Pancreas (tissue), 10 donors: ENCODE measurements at regions not wholly inside any gene's neighbourhood (a gene's known extent, or its start where the extent isn't known, plus 50 kb on each side); places are given as distances from the start of the nearest gene placed in this dataset.

Experiments used
- ATAC-seq, 4 donors: fragments of 200-7000 bp; cut with Tn5 transposase; one replicate each; pipeline versions ENCODE4 v1.8.0 to v1.9.1; 2020; ENCODE audit warnings: mild to moderate bottlenecking in 4 of 4, moderate library complexity in 4 of 4
- DNase-seq, 6 donors: peaks; one replicate each; pipeline ENCODE4 v3.0.0-alpha.2; 2020
- FAIRE-seq: peaks from 2 replicates; lab custom pipeline; 2012; peaks lifted over from hg19 to GRCh38; lab: Jason Lieb, UNC
- H3K27ac ChIP-seq, 4 donors: fragments of 200-600 bp; sonication (generic); 1 replicate in 3 of 4; 2 replicates in 1 of 4; pipeline versions ENCODE4 v1.5.0 to v1.8.0; 2020
- H3K27me3 ChIP-seq, 4 donors: fragments of 200-600 bp; one replicate each; pipeline ENCODE4 v1.8.0; 2021
- H3K36me3 ChIP-seq, 3 donors: fragments of 200-600 bp; sonication (generic) in 1 of 3; one replicate each; pipeline versions ENCODE4 v1.5.0 to v1.8.0; 2020 to 2021
- H3K4me1 ChIP-seq, 3 donors: fragments of 200-600 bp; one replicate each; pipeline ENCODE4 v1.8.0; 2021
- H3K4me3 ChIP-seq, 4 donors: fragments of 200-600 bp; sonication (generic) in 2 of 4; one replicate each; pipeline versions ENCODE4 v1.5.0 to v1.8.0; 2020 to 2021
- H3K9me3 ChIP-seq, 4 donors: fragments of 200-600 bp; one replicate each; pipeline ENCODE4 v1.8.0; 2021
- CTCF ChIP-seq, 4 donors: fragments of 200-600 bp; sonication (generic) in 3 of 4; IDR thresholded peaks; one replicate each; pipeline versions ENCODE4 v1.5.0 to v1.8.0; 2021; ENCODE audit warnings: antibody characterized with exemption in 4 of 4
- WGBS, 2 donors: extraction: QIAGEN DNeasy Blood & Tissue Kit; methylation state at CpG; one replicate each; pipeline ENCODE4 v1.1.7; 2013; 5-methylcytosine and 5-hydroxymethylcytosine counted together
- intact Hi-C, 3 donors: fragments of 100-400 bp; cut with DNase I; formaldehyde crosslinking; loops; one replicate each; pipeline versions ENCODE4 v1.11.1 to v1.14.2; 2022
- donor health status: healthy with polysubstance abuse.
- donor health status: DM: no; HTN: no; CAD: no; lungs with moderate emphysema.
- donor health status: DM: no; HTN: no; CAD: no.
- donor health status: control.
- donor health status: control.
- donor health status: Bipolar disorder and iron deficiency.
- donor health status: DM: yes; HTN: yes; CAD: no.
- donor health status: DM: no; HTN: no; CAD: no.
- donor health status: DM: no; HTN: no; CAD: no.
- donor health status: DM: yes; HTN: yes; CAD: no.

- DNase-seq, result no peak
- WGBS, 2 donors, result 46 to 82% methylated on average over 1 of the region's 1 CpG
Measured at GRCh38 chr4:127194281-127194680, 438.5 kb upstream of the INTU start.

GRCh38 chr4:127196655-127197352 lies 436.0 kb upstream of the INTU start:
- 25 to 45% methylated on average over 7 of the region's 7 CpGs for WGBS, 2 donors
- no peak for TF ChIP-seq CTCF (IDR thresholded peaks at IDR 0.05)
- Histone ChIP-seq H3K4me1 (no peaks in the 10 kb centered on the region), H3K27me3 (no peaks in the 10 kb centered on the region), H3K36me3 (no peaks in the 10 kb centered on the region), H3K27ac (no peak overlapping the region), H3K9me3 (no peaks in the 10 kb centered on the region), H3K4me3 (no peak overlapping the region)
- DNase-seq, result peak in 1 of 6 donors; percentile 21
- no peak for ATAC-seq
- FAIRE-seq, result no peak
- intact Hi-C loops, result no loop called here

More at GRCh38 chr4:127194281-127194680, 438.5 kb upstream of the INTU start:
- Histone ChIP-seq H3K9me3 (no peaks in the 10 kb centered on the region), H3K4me1 (no peaks in the 10 kb centered on the region), H3K27me3 (no peaks in the 10 kb centered on the region), H3K27ac (no peak overlapping the region), H3K36me3 (no peaks in the 10 kb centered on the region), H3K4me3 (no peak overlapping the region)
- TF ChIP-seq CTCF (IDR thresholded peaks at IDR 0.05), result no peak
- FAIRE-seq, result no peak
- ATAC-seq, result no peak
- intact Hi-C loops, result no loop called here

GRCh38 chr4:127203562-127204200 lies 429.1 kb upstream of the INTU start:
- Histone ChIP-seq H3K4me3 (no peak overlapping the region), H3K36me3 (no peaks in the 10 kb centered on the region), H3K27ac (no peak overlapping the region), H3K27me3 (no peaks in the 10 kb centered on the region), H3K4me1 (no peaks in the 10 kb centered on the region), H3K9me3 (no peaks in the 10 kb centered on the region)
- FAIRE-seq (no peak), ATAC-seq (no peak), DNase-seq (no peak)
- intact Hi-C loops, result no loop called here
- WGBS, 2 donors, result 57 to 64% methylated on average over 3 of the region's 3 CpGs
- TF ChIP-seq CTCF (IDR thresholded peaks at IDR 0.05), result no peak

- 44 to 76% methylated on average over 3 of the region's 3 CpGs for WGBS, 2 donors
- DNase-seq, result no peak
- FAIRE-seq, result no peak
Measured at GRCh38 chr4:127204322-127204721, 428.4 kb upstream of the INTU start.

More at GRCh38 chr4:127204322-127204721, 428.4 kb upstream of the INTU start:
- Histone ChIP-seq H3K27ac (no peak overlapping the region), H3K9me3 (no peaks in the 10 kb centered on the region), H3K4me3 (no peak overlapping the region), H3K36me3 (no peaks in the 10 kb centered on the region), H3K4me1 (no peaks in the 10 kb centered on the region), H3K27me3 (no peaks in the 10 kb centered on the region)
- ATAC-seq, result no peak
- intact Hi-C loops, result no loop called here
- no peak for TF ChIP-seq CTCF (IDR thresholded peaks at IDR 0.05)
